ENCODE measurements at regions not wholly inside any gene's neighbourhood (a gene's known extent, or its start where the extent isn't known, plus 50 kb on each side); places are given as distances from the start of the nearest gene placed in this dataset.
"Not testable (repeated sequence)": the region's sequence is repeated elsewhere in the genome, so short reads cannot be mapped to it uniquely, and the experiment has no call there.

DNA sequence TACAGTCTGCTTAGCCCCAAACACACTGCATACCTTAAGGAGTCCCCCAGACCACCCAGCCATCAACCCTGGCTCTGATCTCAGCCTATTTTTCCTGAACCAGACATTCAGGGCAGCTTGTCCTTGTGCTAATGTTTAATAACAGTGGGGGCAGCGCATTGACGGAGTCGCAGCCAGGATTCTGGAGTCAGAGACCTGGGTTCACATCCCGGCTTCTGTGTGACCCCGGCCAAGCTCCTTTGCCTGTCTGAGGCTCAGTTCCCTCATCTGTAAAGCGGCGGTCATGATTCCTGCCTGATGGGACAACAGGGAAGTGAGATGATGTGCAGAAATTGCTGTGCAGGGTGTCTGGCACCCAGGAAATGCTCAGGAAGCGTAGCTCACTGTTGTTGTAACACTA, 63.1 kb downstream of the MATN1 start:
- H3K9me3 ChIP-seq = no peaks in the 10 kb centered on the region
- no peaks in the 10 kb centered on the region for H3K27me3 ChIP-seq
- DNase-seq = no peak
- no peak for ATAC-seq (ENCODE audit: low FRiP score in 2 of 2)
- H3K4me1 ChIP-seq = no peaks in the 10 kb centered on the region
- WGBS, 2 donors = 89% methylated on average over 8 of the region's 8 CpGs; no CpG with 5 or more reads in 1 of the 2 donors
- H3K27ac ChIP-seq = no peak overlapping the region
- H3K36me3 ChIP-seq = no peaks in the 10 kb centered on the region
- H3K4me3 ChIP-seq = no peak overlapping the region
- TF ChIP-seq, protein P1, sequence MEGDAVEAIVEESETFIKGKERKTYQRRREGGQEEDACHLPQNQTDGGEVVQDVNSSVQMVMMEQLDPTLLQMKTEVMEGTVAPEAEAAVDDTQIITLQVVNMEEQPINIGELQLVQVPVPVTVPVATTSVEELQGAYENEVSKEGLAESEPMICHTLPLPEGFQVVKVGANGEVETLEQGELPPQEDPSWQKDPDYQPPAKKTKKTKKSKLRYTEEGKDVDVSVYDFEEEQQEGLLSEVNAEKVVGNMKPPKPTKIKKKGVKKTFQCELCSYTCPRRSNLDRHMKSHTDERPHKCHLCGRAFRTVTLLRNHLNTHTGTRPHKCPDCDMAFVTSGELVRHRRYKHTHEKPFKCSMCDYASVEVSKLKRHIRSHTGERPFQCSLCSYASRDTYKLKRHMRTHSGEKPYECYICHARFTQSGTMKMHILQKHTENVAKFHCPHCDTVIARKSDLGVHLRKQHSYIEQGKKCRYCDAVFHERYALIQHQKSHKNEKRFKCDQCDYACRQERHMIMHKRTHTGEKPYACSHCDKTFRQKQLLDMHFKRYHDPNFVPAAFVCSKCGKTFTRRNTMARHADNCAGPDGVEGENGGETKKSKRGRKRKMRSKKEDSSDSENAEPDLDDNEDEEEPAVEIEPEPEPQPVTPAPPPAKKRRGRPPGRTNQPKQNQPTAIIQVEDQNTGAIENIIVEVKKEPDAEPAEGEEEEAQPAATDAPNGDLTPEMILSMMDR (IDR thresholded peaks at IDR 0.05) = no peak
- TF ChIP-seq EP300 (IDR thresholded peaks at IDR 0.05) (no peak), POLR2AphosphoS5 (IDR thresholded peaks at IDR 0.05) (no peak), POLR2A (IDR thresholded peaks at IDR 0.05) (no peak)

DNA sequence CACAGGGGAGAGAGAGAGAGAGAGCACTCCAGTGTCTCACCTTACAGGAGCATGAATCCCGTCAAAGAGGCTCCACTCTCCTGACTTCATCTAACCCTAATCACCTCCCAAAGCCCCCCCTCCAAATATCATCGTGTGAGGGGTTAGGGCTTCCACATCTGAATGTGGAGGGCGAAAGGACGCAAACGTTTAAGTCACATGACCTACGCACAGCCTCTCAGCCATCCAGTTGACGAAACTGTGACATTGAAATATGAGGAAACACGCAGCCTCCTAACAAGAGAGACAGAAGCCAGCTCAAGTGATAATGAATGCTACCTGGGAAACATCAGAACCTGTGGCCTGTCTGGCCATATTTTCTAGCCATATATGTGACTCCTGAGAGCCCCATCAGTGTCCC, 63.7 kb downstream of the MATN1 start:
- H3K27ac ChIP-seq = no peak overlapping the region
- DNase-seq = no peak
- ATAC-seq (ENCODE audit: low FRiP score in 2 of 2) = no peak
- no peaks in the 10 kb centered on the region for H3K4me1 ChIP-seq
- no peaks in the 10 kb centered on the region for H3K36me3 ChIP-seq
- 63 to 66% methylated on average over 7 to 8 of the region's 8 CpGs for WGBS, 2 donors
- H3K9me3 ChIP-seq = no peaks in the 10 kb centered on the region
- TF ChIP-seq, protein P1 (IDR thresholded peaks at IDR 0.05) = no peak
- no peak for TF ChIP-seq EP300 (IDR thresholded peaks at IDR 0.05)
- no peak for TF ChIP-seq POLR2A (IDR thresholded peaks at IDR 0.05)
- no peak for TF ChIP-seq POLR2AphosphoS5 (IDR thresholded peaks at IDR 0.05)
- no peaks in the 10 kb centered on the region for H3K27me3 ChIP-seq
- H3K4me3 ChIP-seq = no peak overlapping the region

DNA sequence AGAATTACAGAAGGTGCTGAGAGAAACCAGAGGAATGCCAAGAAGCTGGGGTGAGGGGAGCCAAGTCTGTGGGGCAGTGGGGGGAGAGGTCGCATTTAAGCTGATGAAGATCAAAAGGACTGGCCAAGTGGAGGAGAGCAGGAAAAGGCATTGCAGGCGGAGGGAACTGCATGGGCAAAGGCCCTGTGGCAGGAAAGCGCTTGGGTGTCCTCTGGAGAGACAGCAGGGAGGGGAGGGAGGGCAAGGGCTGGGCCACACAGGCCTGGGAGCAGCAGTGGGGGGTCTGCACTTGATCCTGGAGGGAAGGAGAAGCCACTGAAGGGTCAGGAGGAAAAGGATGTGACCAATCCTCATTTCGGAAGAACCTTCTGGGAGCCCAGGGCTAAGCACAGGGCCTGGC, 65.0 kb downstream of the MATN1 start:
- not testable (repeated sequence) for H3K36me3 ChIP-seq
- 76 to 81% methylated on average over 4 of the region's 4 CpGs for WGBS, 2 donors

DNA sequence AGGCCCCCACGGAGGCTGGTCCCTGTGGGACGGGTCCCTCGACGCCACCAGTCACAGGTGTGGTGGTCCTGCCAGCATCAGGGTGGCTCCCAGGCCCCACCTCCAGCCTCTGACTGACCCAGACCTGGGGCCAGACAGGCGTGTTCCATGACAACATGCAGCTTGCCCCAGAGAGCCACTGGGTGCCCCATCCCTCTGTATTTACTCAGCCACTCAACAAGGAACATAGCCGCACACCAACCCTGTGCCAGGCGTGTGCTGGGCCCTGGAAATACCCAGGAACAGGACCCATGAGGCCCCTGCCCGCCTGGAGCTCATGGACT, 65.4 kb downstream of the MATN1 start:
- H3K36me3 ChIP-seq = no peaks in the 10 kb centered on the region
- no peak overlapping the region for H3K27ac ChIP-seq
- no peaks in the 10 kb centered on the region for H3K27me3 ChIP-seq
- H3K9me3 ChIP-seq = no peaks in the 10 kb centered on the region
- H3K4me3 ChIP-seq = no peak overlapping the region
- no peak for DNase-seq
- ATAC-seq (ENCODE audit: low FRiP score in 2 of 2) = no peak
- WGBS, 2 donors = 92% methylated on average over 4 of the region's 8 CpGs; no CpG with 5 or more reads in 1 of the 2 donors
- TF ChIP-seq POLR2AphosphoS5 (IDR thresholded peaks at IDR 0.05) (no peak), POLR2A (IDR thresholded peaks at IDR 0.05) (no peak), EP300 (IDR thresholded peaks at IDR 0.05) (no peak)
- TF ChIP-seq, protein P1 (IDR thresholded peaks at IDR 0.05) = no peak
- no peaks in the 10 kb centered on the region for H3K4me1 ChIP-seq

More for the DNA sequence above, 65.0 kb downstream of the MATN1 start:
- not testable (repeated sequence) for H3K9me3 ChIP-seq; H3K4me3 ChIP-seq; H3K4me1 ChIP-seq; H3K27ac ChIP-seq; H3K27me3 ChIP-seq; DNase-seq; ATAC-seq (ENCODE audit: low FRiP score in 2 of 2)

DNA sequence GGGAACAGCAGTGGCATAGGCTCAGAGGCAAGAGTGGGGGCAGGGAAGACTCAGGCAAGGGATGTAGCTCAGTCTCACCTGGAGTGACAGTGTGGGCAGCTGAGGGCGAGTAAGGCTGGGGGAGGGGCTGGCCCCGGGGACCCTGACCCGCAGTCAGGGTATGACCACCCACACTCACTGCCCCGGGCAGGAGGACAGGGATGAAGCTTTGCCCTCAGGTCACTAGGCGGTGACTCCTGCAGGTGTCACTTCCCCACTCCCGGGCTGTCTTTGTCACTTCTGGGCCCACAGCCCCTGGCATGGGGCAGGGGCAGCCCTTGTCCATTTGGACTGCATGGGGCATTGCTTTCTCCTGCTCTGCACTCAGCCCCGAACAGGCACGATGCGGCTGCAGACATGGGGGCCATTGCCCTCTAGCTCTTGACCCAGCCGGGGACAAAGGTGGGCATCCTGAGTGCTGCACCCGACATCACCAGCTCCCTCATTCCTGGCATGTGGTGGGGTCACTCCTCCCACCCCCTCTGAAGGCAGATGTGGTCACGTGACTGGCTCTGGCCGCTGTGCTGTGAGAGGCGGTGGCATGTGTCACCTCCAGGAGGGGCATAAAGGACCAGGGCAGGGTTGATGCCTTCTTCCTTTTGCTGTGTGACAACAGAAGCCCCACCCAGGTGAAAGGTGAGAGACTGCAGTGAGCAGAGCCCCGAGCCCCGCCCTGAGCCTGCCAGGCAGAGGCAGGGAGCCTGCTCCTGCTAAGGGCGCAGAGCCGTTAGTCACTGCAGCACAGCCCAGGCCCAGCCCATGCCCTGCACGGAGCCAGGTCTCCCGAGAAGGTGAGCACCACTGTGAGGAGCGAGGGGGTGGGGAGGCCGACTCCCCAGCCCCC, 66.0 kb downstream of the MATN1 start:
- ATAC-seq (ENCODE audit: low FRiP score in 2 of 2) (peak in 1 of 2 donors; percentile 38), DNase-seq (peak in 1 of 2 donors; percentile 77)
- H3K36me3 ChIP-seq = no peaks in the 10 kb centered on the region
- 64 to 72% methylated on average over 7 to 19 of the region's 22 CpGs for WGBS, 2 donors
- no peak overlapping the region for H3K27ac ChIP-seq
- TF ChIP-seq POLR2AphosphoS5 (IDR thresholded peaks at IDR 0.05) (no peak), POLR2A (IDR thresholded peaks at IDR 0.05) (no peak)
- TF ChIP-seq, protein P1 (IDR thresholded peaks at IDR 0.05) = no peak
- no peaks in the 10 kb centered on the region for H3K4me1 ChIP-seq
- H3K9me3 ChIP-seq = no peaks in the 10 kb centered on the region
- no peaks in the 10 kb centered on the region for H3K27me3 ChIP-seq
- H3K4me3 ChIP-seq = no peak overlapping the region

All from upper lobe of left lung (tissue), 6 donors.